Activated CD8-positive, alpha-beta memory T cell treated with anti-CD3 and anti-CD28 coated beads for 48 hours (primary cell): ENCODE measurements at regions not wholly inside any gene's neighbourhood (a gene's known extent, or its start where the extent isn't known, plus 50 kb on each side); places are given as distances from the start of the nearest gene placed in this dataset.

Source experiments
- DNase-seq, 3 experiments: peaks; one replicate each; pipeline ENCODE4 v3.0.0-alpha.2; 2020; ENCODE audit warnings: low read depth in 2 of 3, low spot score in 2 of 3

DNA sequence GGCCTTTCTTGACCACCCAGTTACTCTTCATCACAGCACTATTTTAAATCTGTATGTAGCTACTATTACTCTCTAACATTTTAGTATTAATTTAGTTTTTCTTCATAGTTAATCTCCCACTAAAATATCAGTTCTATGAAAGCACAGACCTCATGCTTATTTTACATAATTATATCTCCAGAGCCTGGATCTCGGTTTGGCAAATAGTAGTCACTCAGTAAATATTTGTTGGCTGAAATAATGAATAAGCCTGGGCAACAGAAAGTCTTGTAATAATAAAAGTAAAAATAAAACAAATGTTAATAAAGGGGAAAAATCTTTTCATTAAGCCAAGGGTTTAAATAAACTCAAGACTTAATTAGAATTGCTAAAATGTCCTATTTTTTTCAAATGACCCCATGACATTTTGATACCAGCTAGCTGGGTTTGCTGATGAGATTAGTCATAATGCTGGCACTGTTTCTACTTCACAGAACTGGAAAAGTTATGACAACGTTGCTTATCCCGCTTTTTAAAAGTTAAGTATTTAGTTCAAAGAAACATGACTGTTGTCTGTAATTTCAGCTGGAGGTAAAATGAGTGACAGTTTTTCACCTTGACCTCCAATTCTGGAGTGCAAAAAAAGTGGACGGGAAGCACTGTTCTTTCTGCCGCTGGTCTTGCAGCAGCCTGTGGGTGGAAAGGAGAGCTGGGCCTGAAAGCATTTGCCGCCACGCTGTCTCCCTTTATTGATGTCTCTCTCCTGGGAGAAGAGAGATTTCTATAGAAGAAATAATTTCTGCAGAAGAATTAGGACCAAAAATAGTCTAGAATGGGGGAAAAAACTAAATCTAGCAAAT lies 85.2 kb upstream of the SPATA13 start:
- DNase-seq = no peak

DNA sequence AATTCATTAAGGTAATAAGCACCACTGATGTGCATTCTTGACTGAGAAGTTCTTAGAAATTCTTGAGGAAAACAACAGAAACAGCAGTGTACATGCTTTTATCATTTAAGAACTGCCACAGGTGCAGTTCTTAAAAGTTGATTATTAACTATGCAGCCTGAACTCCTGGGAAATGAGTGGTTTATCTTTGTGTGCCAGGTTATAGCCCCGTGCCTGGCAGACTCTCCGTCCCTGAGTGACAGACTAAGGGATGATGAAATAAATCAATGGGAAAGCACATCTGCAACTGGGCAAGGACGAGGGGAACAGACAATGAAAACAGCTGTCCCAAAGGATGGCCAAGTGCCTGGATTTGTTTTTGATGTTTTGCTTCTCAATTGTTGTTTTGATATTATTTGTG lies 84.4 kb upstream of the SPATA13 start:
- DNase-seq = no peak

DNA sequence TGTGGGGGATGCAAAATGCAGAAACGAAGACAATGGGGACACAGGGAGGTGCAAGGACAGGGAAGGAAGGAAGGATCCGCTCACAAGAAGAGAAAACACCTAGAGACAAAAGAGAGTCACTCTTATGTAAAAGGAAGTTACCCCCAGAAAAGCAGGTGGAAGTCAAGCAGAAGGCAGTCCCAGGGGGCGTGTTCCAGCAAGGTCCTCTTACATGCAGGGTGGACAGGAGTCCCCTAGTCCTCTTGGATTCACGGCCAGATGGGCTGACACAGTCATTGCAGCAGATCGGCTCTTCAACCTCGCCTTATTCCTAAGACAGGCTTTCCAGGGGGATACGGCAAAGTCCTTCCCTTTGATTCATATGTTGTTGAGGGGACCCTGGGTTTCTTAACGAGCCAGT lies 83.9 kb upstream of the SPATA13 start:
- DNase-seq = no peak

DNA sequence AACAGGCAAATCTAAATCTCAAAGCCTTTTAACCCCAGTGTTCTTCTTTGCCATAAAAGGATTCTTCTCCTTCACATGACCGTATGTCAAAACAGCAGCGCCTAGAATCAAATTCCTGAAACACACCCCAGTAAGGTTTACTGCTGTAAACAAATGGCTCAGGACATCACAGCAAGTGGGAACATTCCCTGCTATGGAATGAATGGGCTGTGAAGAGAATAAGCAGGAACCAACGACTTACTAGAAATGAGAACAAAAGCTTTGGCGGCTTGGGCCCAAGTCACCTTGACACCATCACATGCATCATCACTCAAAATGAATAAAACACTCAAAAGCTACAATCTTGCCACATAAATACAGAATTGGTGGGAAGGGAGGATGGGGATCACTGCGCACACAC lies 80.4 kb upstream of the SPATA13 start:
- DNase-seq = no peak

DNA sequence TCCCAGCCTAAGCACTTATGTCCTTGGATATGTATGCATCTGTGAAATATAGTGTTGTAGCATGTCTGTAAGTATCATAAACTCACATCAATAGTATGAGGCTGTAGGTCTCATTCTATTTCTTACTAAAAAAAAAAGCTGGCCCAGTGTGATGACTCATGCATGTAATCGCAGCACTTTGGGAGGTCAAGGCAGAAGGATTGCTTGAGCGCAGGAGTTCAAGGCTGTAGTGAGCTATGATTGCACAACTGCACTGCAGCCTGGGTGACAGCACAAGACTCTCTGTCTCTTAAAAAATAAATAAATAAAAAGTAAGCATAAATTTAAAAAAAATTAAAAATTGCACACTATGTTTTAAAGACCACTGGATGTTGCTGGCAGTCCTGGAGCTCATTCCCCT lies 79.1 kb upstream of the SPATA13 start:
- DNase-seq = no peak

DNA sequence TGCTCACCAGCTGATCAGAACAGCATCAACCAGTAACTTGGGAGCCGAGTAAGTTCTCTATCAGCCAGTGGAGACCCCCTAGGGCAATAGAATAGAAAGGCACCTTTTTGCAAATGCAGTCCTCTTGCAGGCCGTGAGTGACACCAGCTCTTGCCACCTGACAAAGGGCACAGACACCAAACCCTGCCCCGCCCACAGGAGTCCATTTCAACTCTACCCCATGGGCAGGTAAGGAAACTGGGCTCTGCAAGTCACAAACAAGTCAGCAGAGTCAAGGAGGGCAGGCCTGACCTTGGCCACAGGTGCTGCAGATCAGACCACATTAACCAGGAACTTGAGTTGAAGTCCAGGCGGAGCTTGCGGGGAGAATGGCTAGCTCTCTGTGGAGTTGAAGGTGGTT lies 77.4 kb upstream of the SPATA13 start:
- no peak for DNase-seq

DNA sequence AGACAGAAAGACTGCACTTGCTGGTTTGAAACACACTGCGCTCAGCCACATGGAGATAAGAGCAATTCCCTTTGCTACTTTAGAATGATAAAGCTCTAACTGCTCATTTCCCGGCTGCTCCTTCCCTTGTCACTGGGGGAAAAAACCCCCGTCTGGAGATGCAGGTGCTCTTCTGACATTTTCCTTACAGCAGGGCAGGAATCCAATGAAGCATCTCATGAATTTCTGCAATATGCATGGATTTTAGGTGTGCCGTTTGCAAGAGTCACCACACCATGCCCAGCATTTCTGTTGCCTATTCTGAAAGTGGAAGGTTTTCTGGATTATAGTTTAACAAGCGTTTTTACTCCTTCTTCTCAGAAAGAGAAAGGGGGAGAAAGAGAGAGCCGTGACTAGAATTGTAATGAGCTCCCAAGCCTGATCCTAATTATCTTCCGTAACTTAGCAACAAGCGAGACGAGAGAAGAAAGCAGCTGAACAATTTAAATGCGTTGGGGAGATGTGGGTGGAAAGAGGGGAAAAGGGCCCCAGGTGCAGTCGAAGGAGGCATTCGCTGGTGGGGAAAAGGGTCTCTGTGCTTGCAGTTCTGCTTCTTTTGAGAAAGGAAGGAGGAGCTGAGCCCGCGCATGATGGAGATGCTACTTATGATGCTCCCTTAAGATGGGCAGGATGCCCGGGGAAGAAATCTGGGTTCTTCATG lies 76.6 kb upstream of the SPATA13 start:
- no peak for DNase-seq

DNA sequence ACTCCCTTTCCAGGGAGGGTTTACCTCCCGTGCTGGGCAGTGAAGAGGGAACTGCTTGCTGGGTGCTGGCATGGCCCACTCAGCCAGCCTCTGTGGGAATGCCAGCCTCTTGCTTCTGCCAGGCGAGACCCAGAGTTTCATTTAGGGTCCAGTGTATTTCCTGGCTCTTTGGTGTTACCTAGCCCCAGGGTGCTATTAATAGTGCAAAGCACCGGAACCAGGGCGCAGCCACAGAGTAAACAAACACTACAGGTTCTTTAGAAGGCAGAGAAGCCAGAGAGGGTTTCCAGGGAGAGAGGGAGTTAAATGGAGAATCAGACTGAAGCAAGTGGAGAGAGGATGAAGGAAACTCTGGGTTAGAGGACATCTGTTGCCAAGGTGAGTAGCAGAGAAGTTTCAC lies 74.9 kb upstream of the SPATA13 start:
- no peak for DNase-seq

DNA sequence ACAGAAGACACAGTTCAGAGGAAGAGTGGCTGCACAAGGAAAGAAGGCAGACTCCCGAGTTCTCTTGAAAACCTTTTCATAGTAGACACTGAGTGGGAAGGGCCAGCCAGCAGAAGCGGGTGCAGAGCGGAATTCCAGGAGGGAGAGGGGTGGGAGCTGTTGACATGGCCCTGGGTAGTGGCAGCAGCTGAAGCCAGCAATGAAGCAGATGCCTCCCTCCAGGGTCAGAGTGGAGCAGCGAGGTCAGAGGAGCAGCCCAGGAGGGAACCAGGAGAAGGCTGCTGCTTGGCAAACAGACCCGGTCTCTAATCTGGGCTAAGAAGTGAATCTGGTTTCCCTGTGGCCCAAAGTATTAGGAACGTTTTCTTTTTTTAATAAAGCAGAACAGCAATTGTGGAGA lies 73.9 kb upstream of the SPATA13 start:
- no peak for DNase-seq

DNA sequence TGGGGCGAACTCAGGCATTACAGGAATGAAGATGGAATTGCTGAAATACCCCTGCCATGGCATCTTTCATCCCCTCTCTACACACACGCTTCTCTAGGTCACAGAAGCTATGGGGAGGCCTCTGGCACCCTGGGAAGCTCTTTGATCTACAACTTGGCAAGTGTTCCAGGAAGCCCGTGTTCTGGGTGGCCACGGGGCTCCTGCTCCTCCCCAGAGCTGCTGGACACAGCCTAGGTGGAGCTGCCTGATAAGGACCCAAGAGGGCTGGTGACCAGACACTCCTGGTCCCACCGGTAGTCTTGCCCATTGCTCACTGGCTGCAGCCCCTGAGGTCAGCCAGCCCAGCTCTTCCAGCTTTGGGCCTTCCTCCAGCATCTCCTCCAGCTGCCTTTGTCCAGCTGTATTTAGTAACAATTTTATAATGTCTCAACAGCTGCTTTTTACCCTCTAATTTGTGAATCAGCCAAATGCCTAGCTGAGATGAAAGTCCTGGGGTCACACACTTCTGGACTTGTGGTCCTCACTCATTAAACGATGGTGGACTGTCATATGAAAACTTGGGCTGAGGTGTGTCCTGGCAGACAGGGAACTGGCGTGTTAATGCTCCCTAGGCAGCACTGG lies 72.8 kb upstream of the SPATA13 start:
- no peak for DNase-seq

DNA sequence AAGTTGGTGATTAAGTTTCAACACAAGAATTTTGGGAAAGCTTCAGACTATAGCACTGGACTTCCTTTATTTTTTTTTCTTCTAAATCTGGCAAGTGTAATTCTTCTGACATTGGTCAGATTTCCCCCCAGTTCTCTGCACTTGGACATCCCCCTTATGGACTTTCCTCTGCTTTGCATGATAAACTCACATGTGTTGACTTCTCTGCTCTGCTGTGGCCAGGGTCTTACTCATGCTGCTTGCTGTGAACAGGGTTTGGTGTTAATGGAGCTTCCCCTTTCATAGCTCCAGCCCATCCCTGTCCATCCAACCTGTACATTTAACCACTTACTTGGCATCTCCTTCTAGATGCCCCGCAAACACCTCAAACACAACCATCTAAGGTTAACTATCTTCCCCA lies 70.5 kb upstream of the SPATA13 start:
- no peak for DNase-seq

DNA sequence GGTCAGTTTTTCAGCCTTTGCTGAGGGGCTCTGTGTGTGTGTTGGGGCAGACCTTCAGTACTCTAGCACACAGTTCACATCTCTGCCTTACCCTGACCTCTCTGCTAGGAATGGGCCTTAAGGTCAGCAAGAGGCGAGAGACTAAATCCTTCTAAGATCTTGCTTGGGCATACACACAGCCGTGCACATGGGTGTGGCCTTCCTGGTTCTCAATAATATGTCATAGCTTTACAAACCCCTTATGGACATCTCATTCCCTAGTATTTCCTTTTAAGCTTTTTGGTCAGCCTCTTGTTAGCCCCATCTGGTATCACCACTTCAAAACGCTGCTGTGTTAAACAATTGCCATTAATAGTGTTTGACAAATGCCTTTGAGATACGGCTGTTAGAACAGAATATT lies 69.4 kb upstream of the SPATA13 start:
- no peak for DNase-seq

DNA sequence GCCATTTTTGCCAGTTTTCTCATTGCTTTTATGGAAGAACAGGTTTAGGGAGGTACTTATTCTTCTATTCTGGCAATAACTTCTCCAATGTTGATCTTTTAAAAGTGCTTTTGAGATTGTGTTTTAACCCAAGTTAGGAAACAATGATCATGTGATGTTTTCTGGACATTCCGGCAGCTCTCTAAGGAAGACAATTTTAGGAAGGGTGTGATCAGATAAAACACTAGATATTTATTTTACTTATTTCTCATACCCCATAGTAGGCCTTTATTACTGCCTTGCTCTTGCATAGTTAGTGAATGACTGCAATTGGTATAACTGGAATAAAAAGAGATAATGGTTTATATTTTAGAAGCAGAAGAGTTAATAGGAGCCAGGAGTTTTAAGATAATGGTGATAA lies 68.4 kb upstream of the SPATA13 start:
- no peak for DNase-seq

DNA sequence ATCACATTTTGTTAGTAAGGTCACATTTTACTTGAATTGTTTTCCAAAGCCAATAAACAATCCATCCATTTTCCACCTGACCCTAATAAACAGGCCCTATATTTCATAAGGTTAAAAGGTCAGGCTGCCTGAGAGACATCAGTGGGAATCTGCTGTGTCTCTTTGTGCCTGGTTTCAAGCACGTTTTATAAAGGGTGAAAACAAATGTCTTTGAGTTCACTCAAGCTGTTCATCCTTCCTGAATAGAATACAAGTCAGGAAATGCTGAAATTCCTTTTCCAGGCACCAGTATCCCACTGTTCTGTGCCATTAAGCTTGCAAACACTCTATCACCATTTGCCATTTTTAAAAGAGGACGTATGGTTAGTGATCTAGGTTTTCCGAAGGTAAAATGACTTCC lies 67.5 kb upstream of the SPATA13 start:
- no peak for DNase-seq

DNA sequence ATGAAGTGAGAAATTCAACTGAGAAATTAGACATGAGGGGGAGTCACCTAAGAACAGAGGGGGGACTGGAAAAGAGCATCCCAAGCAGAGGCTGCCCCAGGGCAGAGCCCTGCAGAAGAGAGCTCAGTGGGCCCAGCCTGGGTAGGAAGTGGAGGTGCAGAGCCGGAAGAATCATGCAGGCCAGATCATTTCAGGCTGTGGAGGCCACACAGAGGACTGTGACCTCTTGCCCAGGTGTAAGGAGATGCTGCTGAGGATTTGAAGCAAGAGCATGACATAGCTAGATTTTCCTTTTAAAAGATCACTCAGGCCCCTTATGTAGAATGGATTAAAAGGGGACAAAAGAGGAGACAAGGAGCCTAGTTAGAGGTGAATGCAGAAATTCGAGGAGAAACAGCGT lies 63.9 kb upstream of the SPATA13 start:
- DNase-seq = no peak

DNA sequence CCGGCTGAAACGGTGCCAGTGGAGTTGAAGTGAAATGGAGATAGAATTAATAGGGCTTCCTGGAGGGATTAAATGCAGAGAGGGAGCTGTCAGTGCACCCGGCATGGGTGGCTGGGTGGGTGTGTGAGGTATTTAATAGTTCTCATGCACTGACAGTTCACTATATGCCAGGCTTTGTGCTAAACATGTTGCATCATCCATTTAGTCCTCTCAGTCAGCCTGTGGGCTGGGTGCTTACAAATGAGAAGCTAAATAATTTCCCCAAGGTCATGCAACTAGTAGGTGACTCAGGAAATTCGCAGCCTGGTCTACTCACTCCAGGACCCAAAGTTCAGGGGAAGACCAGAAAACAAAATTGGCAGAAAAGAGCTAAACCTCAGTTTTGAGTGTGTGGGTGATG lies 63.5 kb upstream of the SPATA13 start:
- DNase-seq = peak in 2 of 3 experiments; percentile 24 to 27

DNA sequence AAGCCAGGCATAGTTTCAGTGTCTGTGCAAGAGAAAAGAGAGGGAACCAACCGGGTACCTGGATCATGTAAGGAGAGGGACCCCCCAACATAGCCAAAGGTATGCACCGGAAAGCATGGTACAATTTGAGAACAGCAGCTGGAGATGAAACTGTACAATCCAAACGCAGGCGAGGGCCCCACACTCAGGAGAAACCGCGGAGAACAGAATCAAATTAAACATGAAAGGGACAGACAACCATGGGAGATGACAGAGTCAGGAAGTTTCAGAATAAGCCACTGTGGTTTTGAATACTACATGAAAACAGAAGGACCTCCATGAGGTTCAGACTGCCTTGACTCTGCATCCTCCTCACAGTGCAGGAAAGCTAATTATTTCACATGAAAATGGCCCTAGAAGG lies 62.9 kb upstream of the SPATA13 start:
- peak in 1 of 3 experiments; percentile 11 for DNase-seq

DNA sequence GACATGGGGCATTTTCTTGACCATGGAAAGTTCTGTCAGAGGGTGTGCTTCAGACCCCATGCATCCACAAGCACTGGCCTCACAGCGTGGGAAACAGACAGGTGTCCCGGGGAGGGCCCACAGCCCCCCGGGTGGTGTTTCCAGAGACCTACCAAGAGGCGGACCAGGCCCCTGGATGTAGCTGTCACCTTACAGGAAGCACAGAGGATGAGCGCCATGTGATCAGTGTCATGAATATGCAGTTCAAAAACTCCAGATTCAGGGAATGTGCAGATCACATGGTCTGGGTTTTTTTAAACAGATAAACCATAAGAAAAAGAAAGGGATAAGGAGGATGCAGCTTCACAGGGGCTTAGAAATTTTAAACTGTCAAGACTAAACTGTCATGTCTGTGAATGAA lies 61.0 kb upstream of the SPATA13 start:
- DNase-seq = no peak

DNA sequence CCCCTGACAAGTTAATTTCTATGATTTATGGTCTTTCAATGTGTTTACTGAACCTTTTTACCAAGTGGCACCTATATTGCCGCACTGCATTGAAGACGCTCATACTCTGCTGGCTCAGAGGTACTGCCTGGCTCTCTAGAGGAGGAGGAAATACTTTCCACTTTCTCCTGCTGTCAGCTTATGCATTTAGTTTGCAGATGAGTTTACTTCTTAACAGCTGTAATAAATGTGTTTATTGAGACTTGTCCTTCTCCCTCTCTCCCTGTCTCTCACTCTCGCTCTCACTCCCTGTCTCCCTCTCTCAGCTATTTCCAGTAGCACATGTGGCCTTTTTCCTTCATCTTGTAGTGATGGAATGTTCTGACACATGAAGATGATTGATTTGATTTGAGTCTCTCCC lies 60.3 kb upstream of the SPATA13 start:
- DNase-seq = no peak

DNA sequence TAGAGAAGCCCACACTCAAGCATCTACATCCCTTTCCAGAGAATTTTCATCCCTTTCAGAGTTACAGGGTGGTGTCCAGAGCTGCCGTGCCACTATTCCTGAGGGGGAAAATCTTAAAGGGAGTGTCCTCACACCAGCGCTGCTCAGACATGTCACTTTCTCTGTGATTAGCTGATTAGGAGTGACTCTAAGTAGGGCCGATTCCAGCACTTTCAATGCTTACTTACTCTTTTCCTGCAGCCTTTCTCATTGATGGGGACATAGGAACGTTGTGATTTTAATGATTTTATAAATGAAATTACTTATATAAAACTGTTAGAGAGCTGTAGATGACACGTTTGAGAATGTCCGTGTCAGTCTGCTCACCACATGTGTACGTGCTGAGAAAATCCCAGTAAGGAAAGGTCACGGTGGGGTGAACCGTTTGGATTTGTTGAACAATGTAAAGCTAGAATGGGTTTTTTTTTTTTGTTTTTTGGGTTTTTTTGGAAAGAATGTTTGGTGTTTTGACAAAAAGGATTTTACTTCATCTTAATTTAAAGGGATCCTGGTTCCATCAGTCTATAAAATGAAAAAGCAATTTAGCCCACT lies 56.6 kb upstream of the SPATA13 start:
- no peak for DNase-seq

DNA sequence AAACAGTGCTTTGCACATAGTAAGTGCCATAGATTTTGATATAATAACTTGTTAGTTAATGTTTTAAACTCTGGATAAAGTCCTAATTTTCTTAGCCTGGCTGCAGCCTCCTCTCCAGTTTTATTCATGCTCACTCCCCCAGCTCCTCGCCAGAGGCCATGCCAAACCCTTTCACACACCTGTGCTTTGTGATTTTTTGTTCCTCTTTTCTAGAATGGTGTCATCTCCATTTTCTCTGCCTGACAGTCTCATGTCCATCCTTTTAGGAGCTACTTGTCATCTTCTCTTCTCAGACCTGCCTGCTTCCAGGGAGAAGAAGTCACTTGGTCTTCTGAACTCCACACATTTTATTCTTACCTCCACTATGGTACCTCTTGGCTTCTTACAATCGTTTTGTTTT lies 55.8 kb upstream of the SPATA13 start:
- no peak for DNase-seq

DNA sequence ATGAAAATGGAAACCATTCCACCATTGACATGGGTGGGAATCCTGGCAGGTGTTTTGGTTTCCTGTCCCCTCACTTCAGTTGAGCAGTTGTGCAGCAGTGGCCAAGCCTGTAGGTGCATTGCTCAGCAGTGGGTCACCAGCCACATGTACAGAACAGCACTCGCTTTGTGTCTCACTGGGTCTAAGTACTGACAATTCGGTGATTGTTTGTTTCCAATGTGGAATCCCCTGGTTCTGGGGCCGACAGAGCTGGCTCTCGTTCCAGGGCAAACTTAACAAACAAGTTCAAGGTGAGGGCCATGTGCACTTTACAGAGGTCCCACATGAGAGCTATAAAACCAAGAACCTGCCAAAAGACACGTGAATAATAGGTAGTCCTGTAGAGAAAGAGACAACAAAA lies 54.1 kb upstream of the SPATA13 start:
- no peak for DNase-seq
